Muscle of arm (tissue), 1 donor: ENCODE measurements at regions not wholly inside any gene's neighbourhood (a gene's known extent, or its start where the extent isn't known, plus 50 kb on each side); places are given as distances from the start of the nearest gene placed in this dataset.

Source experiments
- DNase-seq: peaks from one replicate; pipeline ENCODE4 v3.0.0-alpha.2; 2013

DNA sequence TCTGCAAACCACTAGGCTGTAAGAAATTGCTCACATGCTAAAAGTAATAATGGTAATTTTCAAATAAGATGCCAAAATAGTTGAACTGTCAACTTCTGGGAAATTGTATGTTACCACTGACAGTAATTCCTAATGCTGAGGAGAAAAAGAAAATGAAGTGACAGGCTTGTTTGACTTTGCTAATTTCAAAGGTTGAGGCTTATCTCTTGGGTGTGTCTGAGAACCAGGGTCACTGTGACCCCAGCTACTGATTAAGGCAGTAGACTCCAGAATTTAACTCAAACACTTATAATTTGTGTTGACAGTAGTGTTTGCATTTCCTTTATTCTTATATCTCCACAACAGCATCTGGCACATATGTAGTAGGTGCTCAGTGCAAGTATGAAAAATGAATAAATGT is 74.6 kb upstream of the PDZRN3 start:
- no peak for DNase-seq

DNA sequence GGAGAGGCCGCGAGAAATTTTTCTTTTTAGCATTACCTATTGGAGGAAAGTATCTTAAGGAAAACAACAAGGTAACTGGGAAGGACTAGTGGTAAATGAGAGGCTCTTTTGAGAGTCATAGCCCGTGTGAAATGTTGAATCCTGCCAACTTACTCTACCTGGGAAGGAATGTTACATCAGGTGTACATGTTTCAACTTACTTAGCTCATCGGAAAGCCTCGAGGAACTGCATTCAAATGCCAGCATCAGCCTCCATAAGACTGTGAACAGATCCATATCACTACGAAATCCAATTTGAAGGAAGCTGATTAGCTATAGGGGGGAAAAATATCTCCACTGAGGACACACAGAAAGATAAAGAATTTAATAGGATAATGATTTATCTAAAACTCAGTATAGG is 72.3 kb upstream of the PDZRN3 start:
- DNase-seq: no peak

DNA sequence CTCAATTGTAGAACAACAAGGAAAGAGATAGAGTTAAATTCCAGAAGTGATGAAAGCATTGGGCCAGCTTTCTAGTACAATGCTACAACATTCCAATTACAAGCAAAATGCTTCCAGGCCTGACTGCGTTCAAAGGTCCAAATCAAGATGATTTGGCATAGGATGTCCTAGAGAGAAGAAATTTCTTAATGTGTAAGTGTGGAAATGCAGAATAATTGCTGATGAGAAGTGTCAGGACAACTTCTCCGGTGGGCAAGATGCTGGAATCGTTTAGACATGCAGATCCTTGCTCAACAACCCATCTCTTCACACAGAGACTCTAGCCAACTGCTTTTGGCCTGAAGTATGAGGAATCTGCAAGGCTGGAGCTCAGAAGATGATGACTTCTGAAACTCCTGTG is 71.1 kb upstream of the PDZRN3 start:
- no peak for DNase-seq

DNA sequence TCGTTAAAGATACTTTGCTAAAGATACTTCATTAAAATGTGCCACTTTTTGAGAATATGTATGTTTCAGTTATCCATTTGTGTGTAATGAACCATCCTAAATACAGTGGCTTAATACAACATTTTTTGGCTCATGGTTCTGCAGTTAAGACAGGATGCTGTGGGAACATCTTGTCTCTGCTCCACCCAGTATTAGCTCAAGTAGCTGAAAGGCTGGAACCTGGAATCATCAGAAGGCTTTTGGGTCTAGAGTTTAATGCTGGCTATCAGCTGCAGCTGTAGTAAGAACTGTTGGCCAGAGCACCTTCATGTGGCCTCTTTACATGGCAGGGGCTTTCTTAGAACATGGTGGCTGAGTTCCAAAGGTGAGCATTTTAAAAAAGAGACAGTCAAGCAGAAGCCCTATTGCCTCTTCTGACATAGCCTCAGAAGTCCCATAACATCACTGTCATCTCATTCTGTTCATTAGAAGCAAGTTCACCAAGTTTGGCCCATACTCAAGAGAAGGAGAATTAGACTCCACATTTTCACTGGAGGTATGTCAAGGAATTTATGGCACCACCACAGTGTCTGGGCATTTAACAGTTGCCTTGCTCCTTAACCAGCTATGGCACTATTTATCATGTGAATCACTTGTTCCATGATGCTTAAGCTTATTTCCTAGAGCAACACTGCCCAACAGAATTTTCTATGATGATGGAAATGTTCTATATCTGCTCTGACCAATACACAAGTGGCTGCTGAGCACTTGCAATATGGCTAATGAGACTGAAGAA is 70.4 kb upstream of the PDZRN3 start:
- no peak for DNase-seq

DNA sequence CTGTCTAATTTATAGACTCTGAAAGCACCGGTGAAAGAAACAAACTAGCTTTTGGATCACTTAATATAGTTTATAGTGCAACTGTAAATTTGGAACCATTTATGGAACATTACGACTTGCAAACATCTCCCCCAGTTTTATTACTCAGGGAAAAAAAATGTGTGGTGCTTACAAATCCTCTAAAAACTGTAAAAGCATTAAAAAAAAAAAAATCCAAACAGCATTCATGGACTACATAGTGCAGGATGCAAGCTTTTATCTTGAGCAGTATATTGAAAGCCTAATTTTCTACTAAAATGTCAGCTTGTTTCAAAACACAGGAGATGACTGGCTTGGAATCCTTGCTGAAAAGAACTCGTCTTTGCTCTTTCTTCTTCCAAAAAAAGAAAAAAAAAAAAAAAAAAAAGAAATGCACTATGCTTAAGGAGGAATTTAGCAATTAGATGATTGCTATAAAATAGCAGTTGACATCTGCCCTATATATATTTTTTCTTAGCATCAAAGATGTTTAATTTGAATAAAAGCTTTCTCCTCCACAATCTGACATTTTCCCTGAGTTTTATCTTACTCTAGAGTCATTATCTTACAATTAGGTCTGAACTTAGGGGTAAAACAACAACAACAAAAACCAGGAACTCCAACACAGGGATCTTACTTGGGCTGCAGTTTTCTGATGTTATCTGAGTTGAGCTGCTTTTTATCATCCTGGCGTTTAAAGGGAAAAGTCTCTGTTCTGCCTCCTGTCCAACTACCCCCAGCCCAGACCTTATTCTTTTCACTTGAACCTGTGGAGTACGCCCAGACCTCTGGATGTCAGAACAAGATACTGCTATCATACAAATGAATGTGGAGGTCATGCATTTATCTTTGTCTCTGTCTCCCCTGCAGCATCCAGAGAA is 62.6 kb upstream of the PDZRN3 start:
- peak; percentile 38 for DNase-seq

DNA sequence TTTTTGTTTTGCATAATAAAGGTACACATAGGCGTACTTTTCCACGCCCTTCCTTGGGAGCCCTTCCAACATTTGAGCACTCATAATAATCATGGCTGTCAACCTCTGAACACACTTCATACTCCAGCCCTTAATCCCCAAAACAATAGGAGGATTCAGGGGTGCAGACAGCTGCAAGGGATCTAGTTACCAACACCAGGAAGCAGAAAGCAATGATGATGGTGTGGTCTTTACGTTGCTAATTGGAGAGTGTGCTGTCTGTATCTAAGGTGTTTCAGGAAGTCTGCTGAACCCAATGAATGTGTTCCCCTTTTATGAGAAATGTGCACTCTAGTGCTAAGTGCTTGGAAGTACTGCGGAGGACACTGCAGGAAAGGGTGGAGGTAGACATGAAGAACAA is 60.3 kb upstream of the PDZRN3 start:
- no peak for DNase-seq

DNA sequence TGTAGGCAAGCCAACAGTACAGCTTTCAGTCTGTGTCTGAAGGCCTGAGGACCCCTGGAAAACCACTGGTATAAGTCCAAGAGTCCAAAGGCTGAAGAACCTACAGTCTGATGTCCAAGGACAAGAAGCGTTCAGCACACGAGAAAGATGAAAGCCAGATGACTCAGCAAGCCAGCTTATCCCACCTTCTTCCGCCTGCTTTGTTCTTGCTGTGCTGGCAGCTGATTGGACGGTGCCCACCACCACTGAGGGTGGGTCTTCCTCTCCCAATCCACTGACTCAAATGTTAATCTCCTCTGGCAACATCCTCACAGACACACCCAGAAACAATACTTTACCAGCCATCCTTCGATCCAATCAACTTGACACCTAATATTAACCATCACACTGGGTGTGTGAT is 59.0 kb upstream of the PDZRN3 start:
- DNase-seq: no peak

DNA sequence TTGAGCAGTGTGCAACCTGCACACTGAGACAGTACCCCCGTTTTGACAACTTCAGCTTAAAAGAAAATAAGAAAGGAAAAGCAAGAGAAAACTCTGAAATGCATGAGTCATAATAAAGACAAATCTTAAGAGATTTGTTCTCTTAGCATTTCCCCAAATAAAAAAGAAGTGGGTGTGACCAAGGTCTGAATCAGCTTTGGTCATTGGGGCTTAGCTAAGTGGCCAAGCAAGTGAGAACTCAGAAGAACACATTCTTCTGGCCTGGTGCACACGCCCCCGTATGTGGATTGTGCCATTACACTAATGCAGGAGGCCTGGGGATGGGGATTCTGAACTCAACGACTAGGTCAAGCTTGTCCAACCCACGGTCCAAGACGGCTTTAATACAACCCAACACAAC is 56.9 kb upstream of the PDZRN3 start:
- DNase-seq: no peak

DNA sequence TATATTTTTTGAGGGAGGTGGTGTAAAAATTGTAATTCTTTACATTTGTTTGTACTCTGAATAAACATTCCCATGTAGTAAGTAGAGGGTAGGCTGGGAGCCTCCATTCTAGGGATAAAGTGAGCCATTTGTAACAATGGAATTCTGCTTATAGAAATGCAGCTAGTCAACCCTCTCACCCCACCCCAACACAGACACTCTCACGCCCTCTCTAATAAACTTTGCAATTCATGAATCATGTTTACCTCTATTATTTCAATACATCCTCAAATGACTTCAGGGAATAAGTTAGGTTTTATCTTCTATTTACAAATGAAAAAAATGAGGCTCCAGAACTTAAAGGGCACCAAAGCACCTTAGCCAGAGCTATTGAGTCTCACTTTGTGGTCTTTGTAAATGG is 56.5 kb upstream of the PDZRN3 start:
- DNase-seq: no peak

DNA sequence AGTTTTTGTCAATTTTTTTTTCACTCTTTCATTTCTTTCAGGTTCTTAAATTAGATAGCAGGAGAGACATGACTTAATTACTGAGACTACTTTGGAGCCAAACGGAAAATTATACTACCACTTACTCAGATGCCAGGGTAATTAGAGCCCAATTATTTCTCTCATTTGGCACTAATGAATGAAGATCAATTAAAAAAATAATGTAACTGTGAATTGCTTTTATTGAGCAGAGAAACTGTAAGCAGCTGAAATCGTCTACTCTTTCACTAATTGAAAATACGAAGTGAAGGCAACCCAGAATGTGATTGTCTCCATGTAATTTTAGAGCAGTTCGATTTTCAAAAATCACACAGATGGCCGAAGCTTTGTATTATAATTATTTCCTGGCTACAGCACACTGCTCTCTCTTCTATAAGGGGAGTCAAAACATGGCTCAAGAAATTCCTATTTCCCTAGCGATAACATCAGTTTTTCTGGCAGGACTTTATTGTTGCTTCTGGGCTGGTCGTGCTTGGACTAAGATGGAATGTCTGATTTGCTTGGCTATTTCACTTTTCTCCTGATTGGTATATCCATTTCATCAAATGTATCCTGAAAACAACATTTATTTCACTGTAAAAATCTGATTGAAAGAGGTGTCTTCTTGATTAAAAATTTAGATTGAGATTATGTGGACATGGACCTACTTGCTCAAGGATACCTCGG is 55.8 kb upstream of the PDZRN3 start:
- no peak for DNase-seq

DNA sequence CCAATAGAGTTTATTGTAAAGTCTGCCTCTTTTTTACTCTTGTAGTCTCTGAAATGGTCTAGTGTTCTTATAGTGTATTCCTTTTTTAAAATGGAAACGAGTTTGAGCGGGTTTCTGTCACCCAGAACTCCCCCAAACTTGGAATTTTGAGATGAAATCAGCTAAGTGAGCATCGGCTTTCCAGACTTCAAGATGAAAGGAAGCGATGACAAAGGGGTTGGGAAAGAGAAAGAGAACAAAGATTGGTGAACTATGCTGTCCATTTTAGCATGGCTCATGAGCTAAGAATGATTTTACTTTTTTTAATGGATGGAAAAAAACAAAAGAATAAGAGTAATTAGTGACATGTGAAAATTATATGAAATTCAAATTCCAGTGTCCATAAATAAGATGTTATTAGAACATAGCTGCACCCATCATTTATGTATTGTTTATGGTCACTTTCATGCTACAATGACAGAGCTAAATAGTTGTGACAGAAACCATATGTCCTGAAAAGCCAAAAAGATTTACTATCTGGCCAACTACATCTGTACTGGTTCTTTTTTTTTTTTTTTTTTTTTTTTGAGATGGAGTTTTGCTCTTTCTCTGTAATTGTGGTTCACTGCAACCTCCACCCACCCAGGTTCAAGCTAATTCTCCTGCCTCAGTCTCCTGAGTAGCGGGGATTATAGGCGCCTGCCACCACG is 52.7 kb upstream of the PDZRN3 start:
- DNase-seq: no peak
